HT-29 (cell line): ENCODE measurements at regions not wholly inside any gene's neighbourhood (a gene's known extent, or its start where the extent isn't known, plus 50 kb on each side); places are given as distances from the start of the nearest gene placed in this dataset. TPM values are rescaled to one million over a fixed set of nuclear protein-coding genes. Genes with fewer than 3 reads are reported as not detected.
"Not testable (repeated sequence)": the region's sequence is repeated elsewhere in the genome, so short reads cannot be mapped to it uniquely, and the experiment has no call there.

Source experiments
- DNase-seq: peaks from one replicate; pipeline ENCODE4 v3.0.0-alpha.2; 2015; ENCODE audit warnings: low spot score
- small RNA-seq: library from RNA; depleted of rRNA; stranded (forward); fragments of <200 nt; gene quantifications from one replicate; pipeline ENCODE3, GENCODE V24; 2014

DNA sequence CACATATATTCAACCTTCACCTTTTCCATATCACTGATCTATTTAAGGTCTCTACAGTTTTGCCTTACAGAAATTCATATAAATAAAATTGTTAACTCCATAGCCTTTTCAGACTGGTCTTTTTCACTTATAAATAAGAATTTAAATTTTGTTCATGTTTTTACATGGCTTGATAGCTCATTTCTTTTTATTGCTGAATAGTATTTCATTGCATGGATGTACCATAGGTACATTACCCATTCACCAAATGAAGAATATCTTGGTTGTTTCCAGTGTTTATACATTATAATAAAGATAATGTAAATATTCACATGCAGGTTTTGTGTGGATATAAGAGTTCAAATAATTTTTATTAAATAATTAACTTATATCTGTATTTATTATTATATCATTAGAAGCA, 1765.0 kb downstream of the OTOL1 start:
- no peak for DNase-seq

DNA sequence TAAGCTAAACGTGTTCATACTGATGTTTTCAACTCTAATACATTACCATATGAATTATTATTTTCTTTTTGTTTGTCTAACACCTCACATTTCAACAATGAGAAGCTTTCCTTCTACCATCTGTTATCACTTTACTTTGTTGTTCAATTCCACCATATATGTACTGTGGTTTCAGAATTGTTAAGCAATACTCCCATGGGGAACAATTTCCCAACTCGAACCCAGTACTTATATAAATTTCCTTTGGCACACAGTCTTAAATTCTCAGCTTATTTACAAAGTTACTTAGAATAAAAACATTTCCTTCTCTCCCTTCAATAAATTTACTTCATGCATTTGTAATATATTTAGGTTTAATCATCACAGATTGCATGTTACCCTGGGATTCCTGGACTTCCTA, 1764.4 kb downstream of the OTOL1 start:
- no peak for DNase-seq

DNA sequence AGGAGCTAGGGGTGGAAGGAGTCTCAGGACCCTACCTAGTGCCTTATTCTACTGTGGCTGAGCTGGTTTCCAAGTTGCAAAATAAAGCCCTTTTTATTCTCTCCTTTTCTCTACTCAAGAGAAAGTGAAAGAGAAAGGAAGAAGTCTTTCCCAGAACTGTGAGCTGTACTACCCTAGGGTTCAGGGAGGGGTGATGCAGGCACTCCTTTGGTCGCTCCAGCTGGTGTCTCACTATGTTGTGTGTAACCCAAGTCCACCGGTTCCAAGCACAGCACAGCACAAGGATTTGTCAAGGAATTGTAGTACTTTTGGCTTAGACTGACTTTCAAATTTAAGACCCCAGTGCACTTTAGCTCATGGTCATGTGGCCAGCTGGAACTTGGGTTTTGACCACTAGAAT, 1721.7 kb downstream of the OTOL1 start:
- DNase-seq: no peak

DNA sequence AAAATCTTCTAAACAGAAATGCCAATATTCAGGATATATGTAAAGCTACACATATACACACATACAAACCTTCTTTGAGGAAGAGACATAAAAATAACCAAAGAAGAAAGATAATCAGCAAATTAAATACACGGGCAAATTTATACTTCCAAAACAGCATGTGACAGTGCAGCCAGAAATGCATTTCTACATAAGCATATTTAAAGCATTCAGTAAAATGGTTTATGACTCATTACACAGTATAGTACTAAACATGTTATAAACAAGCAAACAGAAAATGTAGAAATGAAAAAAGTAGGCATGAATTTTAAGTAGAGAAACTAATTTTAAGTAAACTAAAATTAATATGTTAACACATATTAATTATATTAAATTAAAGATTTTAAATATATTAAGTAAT, 1717.2 kb downstream of the OTOL1 start:
- no peak for DNase-seq

DNA sequence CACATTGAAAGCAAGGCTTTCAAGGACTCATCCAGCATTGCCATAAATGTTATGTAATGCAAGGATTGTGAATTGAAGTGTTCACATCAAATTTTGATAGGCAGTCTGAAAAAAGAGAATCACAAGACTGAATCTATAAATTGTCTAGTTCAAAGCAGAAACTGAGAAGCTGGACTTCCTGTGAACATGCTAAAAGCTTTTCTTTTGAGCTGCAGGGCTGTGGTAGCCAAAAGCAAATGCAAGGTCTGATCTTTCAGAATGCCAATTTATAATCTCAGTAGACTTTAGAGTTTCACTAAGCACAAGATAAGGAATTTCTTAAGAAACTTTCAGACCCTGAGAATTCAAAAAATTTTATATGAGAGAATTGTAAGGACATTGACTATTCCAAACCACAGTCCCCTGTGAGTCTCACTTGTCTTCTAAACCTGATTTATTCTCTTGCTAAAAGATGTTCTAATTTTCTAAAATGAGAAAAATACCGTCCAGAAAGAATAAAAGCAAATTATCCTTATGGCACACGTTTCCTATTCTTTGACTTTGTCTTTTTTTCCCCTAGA, 1700.3 kb downstream of the OTOL1 start:
- DNase-seq: no peak

DNA sequence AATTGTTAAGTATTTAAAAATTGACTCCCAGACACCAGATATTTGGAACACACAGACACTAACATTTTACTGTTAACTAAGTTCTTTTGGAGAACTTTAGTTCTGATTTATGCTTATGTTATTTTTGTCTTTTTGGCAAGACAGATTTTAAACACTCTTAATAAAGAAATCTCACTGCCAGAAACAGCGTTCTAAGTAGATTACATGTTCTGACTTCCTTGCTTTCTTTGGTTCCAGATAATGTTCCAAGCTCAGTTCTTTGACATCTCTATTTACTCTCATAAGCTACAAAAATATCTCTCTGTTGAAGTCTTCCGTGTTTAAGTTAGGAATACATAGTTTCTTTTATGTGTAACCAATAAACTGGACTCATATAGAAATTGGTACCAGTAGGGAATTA, 1699.6 kb downstream of the OTOL1 start:
- DNase-seq: no peak

DNA sequence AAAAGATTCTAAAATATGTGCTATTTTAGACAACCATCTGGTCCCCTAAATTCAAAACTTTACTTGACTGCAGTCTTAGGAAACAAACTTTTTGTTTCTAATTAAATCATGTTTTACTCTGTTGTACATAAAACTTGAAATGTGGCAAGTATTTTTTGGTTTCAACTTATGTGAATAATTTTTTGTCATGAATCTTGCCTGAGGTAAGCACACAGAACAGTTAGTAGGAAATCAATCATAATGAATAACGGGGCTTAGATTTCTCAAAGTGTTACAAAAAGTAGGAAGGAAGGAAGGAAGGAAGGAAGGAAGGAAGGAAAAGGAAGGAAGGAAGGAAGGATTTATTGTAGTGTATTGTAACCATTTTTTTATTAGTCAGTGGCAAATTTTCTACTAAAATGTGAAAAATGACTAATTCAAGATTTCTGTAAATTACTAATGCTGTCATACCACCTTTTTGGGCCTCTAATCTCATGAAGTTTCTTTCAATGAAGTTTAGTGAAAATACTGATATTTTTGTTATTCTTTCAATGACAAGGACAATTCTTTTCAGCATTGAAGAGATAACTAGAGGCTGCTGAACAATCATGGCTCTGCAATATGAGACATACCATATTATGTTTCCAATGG, 1689.2 kb downstream of the OTOL1 start:
- DNase-seq: no peak

DNA sequence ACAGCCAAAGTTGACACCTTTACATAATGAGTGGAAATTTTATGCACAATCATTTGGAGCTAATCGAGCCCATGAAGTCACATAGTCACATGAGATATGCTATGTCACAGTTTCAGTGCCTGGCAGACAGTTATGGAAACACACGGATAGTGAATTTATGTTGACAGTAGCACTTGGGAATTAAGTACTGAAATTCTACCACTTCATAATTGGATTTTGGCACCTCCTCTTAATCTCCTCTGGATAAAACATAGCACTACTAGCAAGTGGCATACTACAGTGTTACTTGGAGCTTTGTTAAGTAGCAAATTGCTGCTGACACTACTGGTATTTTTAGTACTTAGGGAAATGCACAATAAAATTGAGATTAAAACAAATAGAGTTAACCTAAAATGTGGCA, 1679.4 kb downstream of the OTOL1 start:
- no peak for DNase-seq

DNA sequence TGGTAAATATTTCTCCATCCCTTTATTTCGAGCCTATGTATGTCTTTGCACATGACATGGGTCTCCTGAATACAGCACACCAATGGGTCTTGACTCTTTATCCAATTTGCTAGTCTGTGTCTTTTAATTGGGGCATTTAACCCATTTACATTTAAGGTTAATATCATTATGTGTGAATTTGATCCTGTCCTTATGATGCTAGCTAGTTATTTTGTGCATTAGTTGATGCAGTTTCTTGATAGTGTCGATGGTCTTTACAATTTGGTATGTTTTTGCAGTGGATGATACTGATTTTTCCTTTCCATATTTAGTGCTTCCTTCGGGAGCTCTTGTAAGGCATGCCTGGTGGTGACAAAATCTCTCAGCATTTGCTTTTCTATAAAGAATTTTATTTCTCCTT, 1675.9 kb downstream of the OTOL1 start:
- not testable (repeated sequence) for DNase-seq

DNA sequence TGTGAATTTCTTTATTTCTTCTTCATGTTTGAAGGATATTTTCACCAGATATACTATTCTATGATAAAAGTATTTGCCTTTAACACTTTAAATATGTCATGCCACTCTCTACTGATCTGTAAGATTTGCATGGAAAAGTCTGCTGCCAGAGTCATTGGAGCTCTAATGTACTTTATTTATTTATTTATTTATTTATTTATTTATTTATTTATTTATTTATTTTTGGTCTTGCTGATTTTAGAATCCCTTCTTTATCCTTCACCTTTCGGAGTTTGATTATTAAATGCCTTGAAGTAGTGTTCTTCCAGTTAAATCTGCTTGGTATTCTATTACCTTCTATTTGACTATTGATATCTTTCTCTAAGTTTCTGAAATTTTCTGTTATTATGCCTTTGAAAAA, 1669.6 kb downstream of the OTOL1 start:
- DNase-seq: no peak

DNA sequence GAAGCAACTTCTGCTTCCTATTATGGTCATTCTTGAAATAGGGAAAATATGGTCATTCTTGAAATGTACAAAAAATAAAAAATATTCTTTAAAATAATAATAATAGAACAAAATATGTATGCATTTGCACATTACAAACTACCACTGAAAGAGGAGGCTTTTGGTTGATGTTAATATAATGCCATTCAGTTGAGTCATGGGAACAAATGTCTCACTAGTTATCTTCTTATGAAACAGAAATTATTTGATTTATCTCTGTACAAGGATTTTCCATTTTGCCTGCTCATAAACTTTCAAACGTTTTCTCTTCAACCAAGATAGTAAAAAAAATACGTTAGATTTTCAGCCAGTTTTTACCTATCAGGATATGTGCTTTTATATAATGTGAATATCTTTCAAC, 1662.7 kb downstream of the OTOL1 start:
- DNase-seq: no peak

DNA sequence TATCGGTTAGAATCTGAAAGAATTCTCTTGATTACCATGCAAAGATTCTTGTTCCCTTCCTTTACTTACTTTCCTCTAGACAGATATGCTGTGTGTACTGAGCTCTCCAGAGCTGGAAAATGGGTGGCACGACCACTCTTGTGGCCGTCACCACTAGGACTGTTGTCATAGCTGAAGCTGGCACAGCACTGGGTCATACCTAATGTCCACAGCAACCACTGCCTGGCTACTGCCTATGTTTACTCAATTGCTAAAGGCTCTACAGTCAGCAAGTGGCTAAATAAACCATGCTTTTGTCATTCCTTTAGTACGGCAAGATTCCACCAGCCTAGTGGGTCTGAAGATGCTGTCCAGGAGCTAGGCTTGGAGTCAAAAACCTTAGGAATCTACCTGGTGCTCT, 1643.0 kb downstream of the OTOL1 start:
- DNase-seq: no peak

DNA sequence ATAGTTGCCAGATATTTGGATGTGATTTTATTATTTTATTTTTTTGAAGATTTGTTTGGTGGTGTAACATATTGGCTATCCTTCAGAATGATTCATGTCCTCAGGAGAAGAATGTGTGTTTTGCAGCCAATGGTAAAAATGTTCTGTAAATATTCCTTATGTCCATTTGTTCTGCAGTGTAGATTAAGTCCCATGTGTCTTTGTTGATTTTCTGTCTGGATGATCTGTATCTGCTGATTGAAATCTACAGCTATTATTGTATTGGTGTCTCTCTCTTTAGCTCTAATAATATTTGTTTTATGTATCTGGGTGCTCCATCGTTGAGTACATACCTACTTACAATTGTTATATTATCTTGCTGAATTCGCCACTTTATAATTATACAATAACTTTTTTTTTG, 1641.7 kb downstream of the OTOL1 start:
- no peak for DNase-seq

DNA sequence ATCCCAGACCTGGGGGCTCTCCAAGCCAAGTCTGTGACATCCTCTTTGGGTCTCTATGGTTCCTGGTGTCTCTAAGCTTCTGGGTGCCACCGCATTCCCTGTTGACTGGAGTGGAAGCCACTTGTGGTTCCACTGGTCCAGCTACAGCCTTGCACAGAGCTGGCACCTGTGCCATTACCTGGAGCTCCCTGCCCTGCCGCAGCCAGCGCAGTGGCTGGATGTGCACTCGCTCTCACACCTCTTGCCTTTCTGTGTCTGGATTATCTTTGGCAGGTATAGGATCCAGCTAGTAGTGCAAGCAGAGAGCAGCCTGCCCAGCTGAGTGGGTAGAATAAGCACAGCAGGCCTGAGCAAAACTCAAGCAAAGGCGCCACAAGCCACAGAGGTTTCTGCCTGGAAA, 1635.5 kb downstream of the OTOL1 start:
- DNase-seq: no peak

DNA sequence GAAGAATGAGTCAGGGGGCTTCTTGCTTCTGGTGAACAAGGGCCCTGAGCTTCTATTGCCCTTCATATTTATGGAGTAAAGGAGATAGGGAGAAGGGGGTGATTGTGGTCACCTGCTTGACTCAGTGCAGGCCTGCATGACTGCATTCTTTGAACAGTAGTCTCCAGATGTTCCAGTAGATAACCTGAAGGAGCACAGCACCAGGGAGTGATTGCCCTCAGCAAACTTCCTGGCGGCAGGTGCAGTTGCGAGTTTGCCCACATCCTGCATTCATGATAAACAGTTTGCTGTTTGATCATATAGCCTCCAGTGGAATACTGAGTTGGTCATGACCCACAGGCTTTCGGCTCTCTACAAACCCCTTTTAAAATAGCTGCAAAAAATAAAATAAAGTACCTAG, 1632.7 kb downstream of the OTOL1 start:
- DNase-seq: no peak

DNA sequence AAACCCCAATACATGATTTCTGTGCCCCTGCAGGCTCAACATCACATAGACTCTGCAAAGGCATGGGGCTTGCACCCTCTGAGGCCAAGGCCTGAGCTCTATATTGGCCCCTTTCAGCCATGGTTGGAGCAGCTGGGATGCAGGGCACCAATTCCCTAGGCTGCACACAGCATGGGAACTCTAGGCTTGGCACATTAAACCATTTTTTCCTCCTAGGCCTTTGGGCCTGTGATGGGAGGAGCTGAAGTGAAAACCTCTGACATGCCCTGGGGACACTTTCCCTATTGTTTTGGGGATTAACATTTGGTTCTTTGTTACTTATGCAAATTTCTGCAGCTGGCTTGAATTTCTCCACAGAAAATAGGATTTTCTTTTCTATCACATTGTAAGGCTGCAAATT, 1629.5 kb downstream of the OTOL1 start:
- no peak for DNase-seq

Small RNA genes lying in the stretch of these regions (small RNA-seq; reads per million reads assigned to genes)
- not detected for gene MIR1263
- not detected for gene RNU7-82P
